ENCODE measurements at regions not wholly inside any gene's neighbourhood (a gene's known extent, or its start where the extent isn't known, plus 50 kb on each side); places are given as distances from the start of the nearest gene placed in this dataset.
"Not testable (repeated sequence)": the region's sequence is repeated elsewhere in the genome, so short reads cannot be mapped to it uniquely, and the experiment has no call there.

DNA sequence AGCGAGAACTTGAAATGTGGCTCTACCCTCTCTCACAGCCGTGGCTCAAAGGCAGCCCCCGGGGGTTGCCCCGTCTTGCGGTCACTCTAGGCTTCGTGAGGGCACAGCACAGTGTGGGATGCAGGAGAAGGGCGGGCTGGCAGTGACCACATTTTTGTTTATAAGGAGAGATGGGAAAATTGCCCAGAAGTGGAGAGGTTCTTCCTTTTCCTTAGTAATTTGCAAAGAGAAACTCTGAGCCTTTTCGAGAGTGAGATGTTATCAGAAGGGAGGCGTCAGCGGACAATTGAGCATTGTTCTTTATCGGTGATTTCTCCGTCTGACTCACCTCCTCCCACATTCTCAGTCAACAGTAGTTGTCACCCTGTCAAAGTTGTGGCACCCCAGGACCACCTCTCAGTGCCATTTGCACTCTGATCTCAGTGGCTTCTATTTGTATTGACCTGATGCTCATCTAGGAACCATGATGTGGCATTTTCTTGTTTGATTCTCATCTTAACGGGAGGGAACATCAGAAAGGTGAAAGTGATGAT, 89.6 kb downstream of the ACAA2 start:
- no peak for TF ChIP-seq ZFX (IDR thresholded peaks at IDR 0.05)
- TF ChIP-seq, protein P1, sequence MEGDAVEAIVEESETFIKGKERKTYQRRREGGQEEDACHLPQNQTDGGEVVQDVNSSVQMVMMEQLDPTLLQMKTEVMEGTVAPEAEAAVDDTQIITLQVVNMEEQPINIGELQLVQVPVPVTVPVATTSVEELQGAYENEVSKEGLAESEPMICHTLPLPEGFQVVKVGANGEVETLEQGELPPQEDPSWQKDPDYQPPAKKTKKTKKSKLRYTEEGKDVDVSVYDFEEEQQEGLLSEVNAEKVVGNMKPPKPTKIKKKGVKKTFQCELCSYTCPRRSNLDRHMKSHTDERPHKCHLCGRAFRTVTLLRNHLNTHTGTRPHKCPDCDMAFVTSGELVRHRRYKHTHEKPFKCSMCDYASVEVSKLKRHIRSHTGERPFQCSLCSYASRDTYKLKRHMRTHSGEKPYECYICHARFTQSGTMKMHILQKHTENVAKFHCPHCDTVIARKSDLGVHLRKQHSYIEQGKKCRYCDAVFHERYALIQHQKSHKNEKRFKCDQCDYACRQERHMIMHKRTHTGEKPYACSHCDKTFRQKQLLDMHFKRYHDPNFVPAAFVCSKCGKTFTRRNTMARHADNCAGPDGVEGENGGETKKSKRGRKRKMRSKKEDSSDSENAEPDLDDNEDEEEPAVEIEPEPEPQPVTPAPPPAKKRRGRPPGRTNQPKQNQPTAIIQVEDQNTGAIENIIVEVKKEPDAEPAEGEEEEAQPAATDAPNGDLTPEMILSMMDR (conservative IDR thresholded peaks at IDR 0.05): no peak
- H3K27ac ChIP-seq: no peak overlapping the region

DNA sequence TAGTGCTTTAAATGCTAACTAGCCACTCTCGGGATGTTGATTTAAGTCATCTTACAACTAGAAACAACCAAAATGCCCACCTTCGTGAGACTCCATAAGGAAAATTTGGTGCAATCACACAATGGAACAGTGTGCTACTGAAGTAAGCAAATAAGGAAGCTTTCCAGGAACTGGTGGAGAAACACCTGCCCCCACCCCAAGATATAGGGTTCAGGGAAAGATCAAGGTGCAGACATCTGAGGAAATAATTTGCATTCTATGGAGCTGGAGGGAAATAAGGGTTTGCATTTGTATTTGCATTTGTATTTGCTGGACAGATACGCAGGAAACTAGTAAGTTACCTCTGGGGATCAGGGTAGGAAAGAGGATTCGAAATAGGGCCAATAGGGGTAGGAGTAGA, 90.9 kb downstream of the ACAA2 start:
- no peak overlapping the region for H3K27ac ChIP-seq
- TF ChIP-seq, protein P1 (conservative IDR thresholded peaks at IDR 0.05): no peak
- TF ChIP-seq ZFX (IDR thresholded peaks at IDR 0.05): no peak

DNA sequence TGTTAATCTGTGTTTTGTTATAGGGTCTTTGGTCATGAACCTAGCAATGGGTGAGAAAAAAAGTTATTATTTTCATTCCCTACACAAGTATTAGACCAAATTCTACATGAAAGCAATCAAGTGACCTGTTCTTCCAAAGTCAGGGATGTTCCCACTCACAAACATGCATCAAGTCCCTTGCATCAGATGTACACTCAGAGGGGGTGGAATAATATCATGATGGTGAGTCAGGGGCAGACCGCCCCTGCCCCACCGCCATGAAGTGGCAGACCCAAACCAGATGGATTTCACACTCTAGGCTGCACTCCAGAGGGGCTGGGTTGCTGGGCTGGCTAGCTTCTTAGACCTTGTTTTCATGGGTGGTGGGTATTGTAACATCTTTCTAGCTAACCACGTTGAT, 91.4 kb downstream of the ACAA2 start:
- no peak overlapping the region for H3K27ac ChIP-seq
- TF ChIP-seq, protein P1 (conservative IDR thresholded peaks at IDR 0.05): no peak
- TF ChIP-seq ZFX (IDR thresholded peaks at IDR 0.05): no peak

DNA sequence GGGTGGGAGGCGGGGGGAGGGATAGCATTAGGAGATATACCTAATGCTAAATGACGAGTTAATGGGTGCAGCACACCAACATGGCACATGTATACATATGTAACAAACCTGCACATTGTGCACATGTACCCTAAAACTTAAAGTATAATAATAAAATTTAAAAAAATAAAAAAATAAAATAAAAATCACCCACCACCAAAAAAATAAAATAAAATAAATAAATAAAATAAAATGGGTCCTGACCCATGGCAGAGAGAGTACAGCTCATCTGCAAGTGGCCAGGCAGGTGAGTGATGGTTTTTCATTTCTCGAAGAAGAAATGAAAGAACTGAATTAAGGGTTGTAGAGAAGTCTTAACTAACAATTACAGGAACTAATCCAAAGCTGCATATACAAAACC, 92.4 kb downstream of the ACAA2 start:
- not testable (repeated sequence) for H3K27ac ChIP-seq

DNA sequence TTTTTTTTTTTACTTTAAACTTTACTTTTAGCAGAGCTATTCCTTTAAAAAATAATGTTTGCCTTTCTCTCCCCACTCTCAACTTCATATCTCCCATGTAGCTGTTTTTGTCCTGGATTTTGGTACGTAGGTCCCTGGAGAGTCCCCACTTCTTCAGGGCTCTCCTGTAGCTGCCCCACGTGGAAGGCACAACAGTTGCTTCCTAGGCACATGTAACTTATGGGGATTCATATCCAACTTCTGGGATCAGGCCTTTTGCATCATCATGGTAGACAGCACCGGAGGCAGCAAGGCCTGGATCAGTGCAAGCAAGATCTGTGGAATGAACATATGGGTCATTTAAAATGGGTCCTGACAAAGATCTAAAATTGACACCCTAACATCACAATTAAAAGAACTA, 95.7 kb downstream of the ACAA2 start:
- TF ChIP-seq, protein P1 (conservative IDR thresholded peaks at IDR 0.05): no peak
- TF ChIP-seq ZFX (IDR thresholded peaks at IDR 0.05): no peak
- no peak overlapping the region for H3K27ac ChIP-seq

DNA sequence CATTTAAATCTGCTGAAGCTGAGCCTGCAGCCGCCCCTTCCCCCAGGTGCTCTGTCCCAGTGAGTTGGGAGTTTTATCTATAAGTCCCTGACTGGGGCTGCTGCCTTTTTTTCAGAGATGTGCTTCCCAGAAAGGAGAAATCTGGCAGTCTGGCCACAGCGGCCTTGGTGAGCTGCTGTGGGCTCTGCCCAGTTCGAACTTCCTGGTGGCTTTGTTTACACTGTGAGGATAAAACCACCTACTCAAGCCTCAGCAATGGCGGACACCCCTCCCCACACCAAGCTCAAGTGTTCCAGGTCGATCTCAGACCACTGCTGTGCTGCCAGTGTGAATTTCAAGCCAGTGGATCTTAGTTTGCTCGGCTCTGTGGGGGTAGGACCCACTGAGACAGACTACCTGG, 97.3 kb downstream of the ACAA2 start:
- TF ChIP-seq, protein P1 (conservative IDR thresholded peaks at IDR 0.05): no peak
- TF ChIP-seq ZFX (IDR thresholded peaks at IDR 0.05): no peak
- H3K27ac ChIP-seq: no peak overlapping the region

DNA sequence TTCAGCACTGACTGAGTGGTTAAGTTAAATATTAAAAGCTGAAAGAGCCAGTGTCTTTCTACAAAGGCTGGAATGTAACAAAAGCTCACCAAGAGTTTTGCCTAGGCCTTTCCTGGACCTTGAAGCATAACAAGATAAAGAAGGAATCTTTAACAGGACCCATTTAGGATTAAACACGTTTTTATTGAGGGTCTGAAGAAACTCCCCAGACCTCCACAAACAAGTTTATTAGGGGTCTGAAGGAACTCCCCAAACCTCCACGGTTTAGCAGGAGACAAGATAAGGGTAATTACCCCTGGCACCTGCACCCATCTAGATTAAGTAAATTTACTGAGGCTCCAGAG, 104.0 kb downstream of the ACAA2 start:
- TF ChIP-seq, protein P1 (conservative IDR thresholded peaks at IDR 0.05): no peak
- no peak for TF ChIP-seq ZFX (IDR thresholded peaks at IDR 0.05)
- no peak overlapping the region for H3K27ac ChIP-seq

DNA sequence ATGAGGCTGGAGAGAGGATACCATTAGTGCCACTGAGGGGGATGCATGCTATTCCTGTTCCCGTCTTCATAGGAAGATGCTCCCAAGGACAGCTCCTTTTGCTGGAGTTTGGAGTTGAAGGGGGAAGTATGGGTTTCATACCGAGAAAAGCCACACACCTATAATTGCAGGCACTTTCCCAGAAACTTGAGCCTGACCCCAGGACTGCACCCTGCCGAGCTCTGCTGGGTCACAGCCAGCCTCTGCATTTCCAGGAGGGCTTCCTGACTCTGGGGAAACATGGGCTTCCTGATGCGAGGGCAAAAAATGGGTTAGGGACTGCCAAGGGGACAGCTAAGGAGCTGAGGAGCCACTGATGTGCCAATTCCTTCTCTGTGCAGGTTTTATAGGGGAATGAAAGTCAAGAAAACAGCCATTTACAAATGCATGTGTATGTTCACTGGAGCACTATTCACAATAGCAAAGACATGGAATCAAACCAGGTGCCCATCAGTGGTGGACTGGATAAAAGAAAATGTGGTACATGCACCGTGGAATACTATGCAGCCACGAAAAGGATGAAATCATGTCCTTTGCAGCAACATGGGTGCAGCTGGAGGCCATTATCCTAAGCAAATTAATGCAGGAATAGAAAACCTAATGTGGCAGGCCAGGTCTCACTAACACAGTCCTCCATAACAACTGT, 104.5 kb downstream of the ACAA2 start:
- no peak overlapping the region for H3K27ac ChIP-seq
- TF ChIP-seq ZFX (IDR thresholded peaks at IDR 0.05): no peak
- TF ChIP-seq, protein P1 (conservative IDR thresholded peaks at IDR 0.05): no peak

All from C4-2B (cell line).